ENCODE measurements at regions not wholly inside any gene's neighbourhood (a gene's known extent, or its start where the extent isn't known, plus 50 kb on each side); places are given as distances from the start of the nearest gene placed in this dataset.

DNA sequence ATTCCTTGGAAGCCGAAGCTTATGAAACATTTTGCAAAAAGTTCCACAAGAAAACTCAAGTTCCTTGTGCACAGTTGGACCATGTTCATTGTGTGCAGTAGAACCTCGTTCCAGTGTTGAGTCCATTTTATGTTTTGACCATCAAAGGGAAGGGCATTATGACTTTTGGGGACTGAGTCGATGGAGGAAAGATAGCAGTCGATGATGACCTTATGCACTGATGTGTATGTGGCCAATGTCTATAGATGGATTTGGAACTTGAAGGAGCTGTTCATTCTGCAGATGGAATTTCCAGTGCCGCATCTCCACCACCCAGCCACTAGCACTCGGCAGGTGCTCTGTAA lies 71.5 kb upstream of the IGLL5 start:
- no peak for TF ChIP-seq CTCF (IDR thresholded peaks at IDR 0.05)
- no peak for TF ChIP-seq POLR2A (IDR thresholded peaks at IDR 0.05)
- no peak for TF ChIP-seq POLR2AphosphoS5 (IDR thresholded peaks at IDR 0.05)

All from gastroesophageal sphincter (tissue), 3 donors.